Tibial nerve (tissue), 4 donors: ENCODE measurements at regions not wholly inside any gene's neighbourhood (a gene's known extent, or its start where the extent isn't known, plus 50 kb on each side); places are given as distances from the start of the nearest gene placed in this dataset.

Experiments used
- EP300 ChIP-seq, 2 donors: sonication (generic); formaldehyde crosslinking; IDR thresholded peaks; one replicate each; pipeline ENCODE4 v1.6.1; 2017; ENCODE audit warnings: antibody characterized with exemption in 2 of 2, mild to moderate bottlenecking in 1 of 2
- POLR2A ChIP-seq, 2 donors: fragments of 450-650 bp; IDR thresholded peaks; one replicate each; pipeline ENCODE4 v1.6.1; 2017; ENCODE audit warnings: antibody characterized with exemption in 2 of 2, mild to moderate bottlenecking in 2 of 2, moderate library complexity in 2 of 2
- TF ChIP-seq, protein P1 (sequence below), 5 experiments: fragments of 200-600 bp in 3 of 5; fragments of 450-650 bp in 2 of 5; sonication (generic) in 3 of 5; IDR thresholded peaks; one replicate each; pipeline ENCODE4 v1.5.1; 2016 to 2019; ENCODE audit warnings: antibody characterized with exemption in 5 of 5, mild to moderate bottlenecking in 3 of 5, moderate library complexity in 2 of 5

DNA sequence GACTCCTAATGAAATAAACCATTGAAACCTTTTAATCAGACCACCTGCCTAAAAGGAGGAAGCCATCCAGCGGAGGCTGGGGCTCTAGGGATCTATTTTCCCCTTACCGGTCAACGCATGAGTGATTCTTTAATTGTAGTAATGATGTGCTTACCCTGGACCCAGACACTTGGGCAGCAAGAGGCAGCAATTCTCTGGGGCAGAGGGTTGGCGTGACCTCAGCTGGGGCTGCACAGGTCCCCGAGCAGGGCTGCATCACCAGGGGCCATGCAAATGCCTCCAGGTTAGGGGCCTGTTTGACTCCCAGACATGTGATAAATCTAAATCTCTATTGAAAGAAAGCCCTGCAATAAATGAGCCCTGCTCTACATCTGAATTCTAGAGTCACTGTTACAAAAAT lies 194.2 kb upstream of the TSHZ3 start:
- TF ChIP-seq, protein P1, sequence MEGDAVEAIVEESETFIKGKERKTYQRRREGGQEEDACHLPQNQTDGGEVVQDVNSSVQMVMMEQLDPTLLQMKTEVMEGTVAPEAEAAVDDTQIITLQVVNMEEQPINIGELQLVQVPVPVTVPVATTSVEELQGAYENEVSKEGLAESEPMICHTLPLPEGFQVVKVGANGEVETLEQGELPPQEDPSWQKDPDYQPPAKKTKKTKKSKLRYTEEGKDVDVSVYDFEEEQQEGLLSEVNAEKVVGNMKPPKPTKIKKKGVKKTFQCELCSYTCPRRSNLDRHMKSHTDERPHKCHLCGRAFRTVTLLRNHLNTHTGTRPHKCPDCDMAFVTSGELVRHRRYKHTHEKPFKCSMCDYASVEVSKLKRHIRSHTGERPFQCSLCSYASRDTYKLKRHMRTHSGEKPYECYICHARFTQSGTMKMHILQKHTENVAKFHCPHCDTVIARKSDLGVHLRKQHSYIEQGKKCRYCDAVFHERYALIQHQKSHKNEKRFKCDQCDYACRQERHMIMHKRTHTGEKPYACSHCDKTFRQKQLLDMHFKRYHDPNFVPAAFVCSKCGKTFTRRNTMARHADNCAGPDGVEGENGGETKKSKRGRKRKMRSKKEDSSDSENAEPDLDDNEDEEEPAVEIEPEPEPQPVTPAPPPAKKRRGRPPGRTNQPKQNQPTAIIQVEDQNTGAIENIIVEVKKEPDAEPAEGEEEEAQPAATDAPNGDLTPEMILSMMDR (IDR thresholded peaks at IDR 0.05): no peak
- TF ChIP-seq POLR2A (IDR thresholded peaks at IDR 0.05): no peak
- no peak for TF ChIP-seq EP300 (IDR thresholded peaks at IDR 0.05)
